OCI-LY3 (cell line): ENCODE measurements at regions not wholly inside any gene's neighbourhood (a gene's known extent, or its start where the extent isn't known, plus 50 kb on each side); places are given as distances from the start of the nearest gene placed in this dataset.
"Not testable (repeated sequence)": the region's sequence is repeated elsewhere in the genome, so short reads cannot be mapped to it uniquely, and the experiment has no call there.

ENCODE experiments used
- H2AFZ ChIP-seq: fragments of 200-600, 300-600 bp; shearing (Covaris generic); 2 replicates; pipeline ENCODE4 v1.6.0; 2014; ENCODE audit warnings: antibody characterized with exemption, low read depth, low read length
- H3K27ac ChIP-seq: fragments of 200-600, 300-600 bp; sonication (generic); 2 replicates; pipeline ENCODE4 v1.5.1; 2014; ENCODE audit warnings: mild to moderate bottlenecking, low read length, moderate library complexity, mixed read lengths
- H3K27me3 ChIP-seq: fragments of 200-600, 300-600 bp; sonication (generic); 2 replicates; pipeline ENCODE4 v1.6.1; 2014; ENCODE audit warnings: low read depth, low read length, mixed read lengths
- H3K36me3 ChIP-seq: fragments of 200-600, 300-600 bp; sonication (generic); replicated peaks from 2 replicates; pipeline ENCODE3; 2014; ENCODE audit warnings: low read depth, low read length, mixed read lengths
- H3K4me1 ChIP-seq: fragments of 300-600, 200-600 bp; sonication (generic); 2 replicates; pipeline ENCODE4 v1.6.1; 2014; ENCODE audit warnings: low read length, mixed read lengths
- H3K4me2 ChIP-seq: fragments of 200-600, 300-600 bp; sonication (generic); 2 replicates; pipeline ENCODE4 v1.6.1; 2014; ENCODE audit warnings: low read length, mixed read lengths
- H3K4me3 ChIP-seq: fragments of 300-600, 200-600 bp; sonication (generic); 2 replicates; pipeline ENCODE4 v1.5.1; 2014; ENCODE audit warnings: antibody characterized with exemption, mild to moderate bottlenecking, low read length, moderate library complexity
- H3K79me2 ChIP-seq: fragments of 300-600, 200-600 bp; shearing (Covaris generic); 2 replicates; pipeline ENCODE4 v1.6.1; 2014; ENCODE audit warnings: mild to moderate bottlenecking, low read length, mixed read lengths
- H3K9ac ChIP-seq: fragments of 300-600, 200-600 bp; shearing (Covaris generic); 2 replicates; pipeline ENCODE4 v1.6.0; 2014; ENCODE audit warnings: mild to moderate bottlenecking, low read length, moderate library complexity
- H3K9me3 ChIP-seq: fragments of 200-600, 300-600 bp; shearing (Covaris generic); 2 replicates; pipeline ENCODE4 v1.6.1; 2014; ENCODE audit warnings: low read length, mixed read lengths; ENCODE audit not compliant: insufficient read depth
- H4K20me1 ChIP-seq: fragments of 200-600, 300-600 bp; sonication (generic); 2 replicates; pipeline ENCODE4 v1.6.1; 2016; ENCODE audit warnings: low read length, mixed read lengths; ENCODE audit not compliant: insufficient read depth
- CTCF ChIP-seq: fragments of 200-600, 300-600 bp; sonication (generic); IDR thresholded peaks from 2 replicates; pipeline ENCODE4 v1.5.1; 2014; ENCODE audit warnings: antibody characterized with exemption, low read length, low read depth

- H4K20me1 ChIP-seq, H3K27me3 ChIP-seq, H3K4me2 ChIP-seq, H3K79me2 ChIP-seq, H3K9ac ChIP-seq, H3K4me3 ChIP-seq, H3K4me1 ChIP-seq, H3K36me3 ChIP-seq, H3K27ac ChIP-seq, H2AFZ ChIP-seq, H3K9me3 ChIP-seq: not testable (repeated sequence)
These were observed 324.7 kb downstream of the SPATA31A6 start for GRCh38 chr9:42508111-42508510.

- not testable (repeated sequence) for H3K4me1 ChIP-seq, H3K27ac ChIP-seq, H2AFZ ChIP-seq, H3K36me3 ChIP-seq, H4K20me1 ChIP-seq, H3K9ac ChIP-seq, H3K79me2 ChIP-seq, H3K4me3 ChIP-seq, H3K9me3 ChIP-seq, H3K27me3 ChIP-seq, H3K4me2 ChIP-seq
These were observed 330.1 kb downstream of the SPATA31A6 start for GRCh38 chr9:42513535-42513934.

- not testable (repeated sequence) for H3K4me3 ChIP-seq, H3K27me3 ChIP-seq, H3K79me2 ChIP-seq, H3K4me2 ChIP-seq, H3K36me3 ChIP-seq, H3K9ac ChIP-seq, H3K27ac ChIP-seq, H2AFZ ChIP-seq, H3K9me3 ChIP-seq, H4K20me1 ChIP-seq
- H3K4me1 ChIP-seq, result peaks cover 12% of the 10 kb centered on the region
These were observed 351.0 kb downstream of the SPATA31A6 start for GRCh38 chr9:42534325-42534983.

- H3K79me2 ChIP-seq, H3K9me3 ChIP-seq, H3K27me3 ChIP-seq, H3K9ac ChIP-seq, H4K20me1 ChIP-seq, H3K36me3 ChIP-seq: not testable (repeated sequence)
- peak; percentile 56 for TF ChIP-seq CTCF
- peaks cover 12% of the 10 kb centered on the region for H3K4me1 ChIP-seq
- peak overlapping the region; percentile 53 for H3K4me3 ChIP-seq
- H2AFZ ChIP-seq, result 0 out of 2 replicates have a peak overlapping the region, but pooled peaks have one; percentile 41
- H3K4me2 ChIP-seq, result peak overlapping the region; percentile 68
- H3K27ac ChIP-seq, result 0 out of 2 replicates have a peak overlapping the region, but pooled peaks have one; percentile 26
These were observed 351.5 kb downstream of the SPATA31A6 start for GRCh38 chr9:42534984-42535325.

- H3K36me3 ChIP-seq, H3K9ac ChIP-seq, H2AFZ ChIP-seq, H3K4me1 ChIP-seq, H3K4me3 ChIP-seq, H3K9me3 ChIP-seq, H3K27ac ChIP-seq, H3K79me2 ChIP-seq, H4K20me1 ChIP-seq, H3K4me2 ChIP-seq, H3K27me3 ChIP-seq: not testable (repeated sequence)
These were observed 367.4 kb downstream of the SPATA31A6 start for GRCh38 chr9:42550789-42551357.

GRCh38 chr9:42568530-42568929 is 385.1 kb downstream of the SPATA31A6 start:
- not testable (repeated sequence) for H2AFZ ChIP-seq, H3K27me3 ChIP-seq, H3K4me2 ChIP-seq, H3K9ac ChIP-seq, H4K20me1 ChIP-seq, H3K4me1 ChIP-seq, H3K4me3 ChIP-seq, H3K79me2 ChIP-seq, H3K36me3 ChIP-seq, H3K27ac ChIP-seq, H3K9me3 ChIP-seq

GRCh38 chr9:42568942-42569556 is 385.6 kb downstream of the SPATA31A6 start:
- H2AFZ ChIP-seq, H3K27me3 ChIP-seq, H4K20me1 ChIP-seq, H3K36me3 ChIP-seq, H3K4me2 ChIP-seq, H3K27ac ChIP-seq, H3K4me1 ChIP-seq, H3K9ac ChIP-seq, H3K79me2 ChIP-seq, H3K9me3 ChIP-seq: not testable (repeated sequence)
- peak overlapping the region; percentile 42; the same call in 1 of the 2 replicates for H3K4me3 ChIP-seq

- H3K27ac ChIP-seq, H3K9ac ChIP-seq, H4K20me1 ChIP-seq, H3K79me2 ChIP-seq, H3K4me1 ChIP-seq, H3K36me3 ChIP-seq, H3K27me3 ChIP-seq, H3K4me3 ChIP-seq, H2AFZ ChIP-seq, H3K9me3 ChIP-seq, H3K4me2 ChIP-seq: not testable (repeated sequence)
These were observed 394.4 kb downstream of the SPATA31A6 start for GRCh38 chr9:42577851-42578250.
